ENCODE measurements at regions not wholly inside any gene's neighbourhood (a gene's known extent, or its start where the extent isn't known, plus 50 kb on each side); places are given as distances from the start of the nearest gene placed in this dataset.
"Not testable (repeated sequence)": the region's sequence is repeated elsewhere in the genome, so short reads cannot be mapped to it uniquely, and the experiment has no call there.

DNA sequence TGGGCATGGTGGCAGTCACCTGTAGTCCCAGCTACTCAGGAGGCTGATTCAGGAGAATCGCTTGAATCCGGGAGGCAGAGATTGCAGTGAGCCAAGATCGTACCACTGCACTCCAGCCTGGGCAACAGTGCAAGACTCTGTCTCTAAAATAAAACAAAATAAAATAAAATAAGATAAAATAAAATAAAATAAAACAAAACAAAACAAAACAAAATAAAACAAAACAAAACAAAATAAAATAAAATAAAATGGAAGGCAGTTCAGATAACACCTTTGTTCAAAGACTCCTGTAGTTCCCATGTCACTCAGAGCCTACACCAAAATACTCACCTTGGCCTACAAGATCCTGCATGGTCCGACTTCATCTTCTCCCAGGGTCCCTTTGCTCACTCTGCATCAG lies 61.3 kb downstream of the SYF2 start:
- not testable (repeated sequence) for DNase-seq (ENCODE audit: low spot score)

- DNase-seq (ENCODE audit: low spot score): no peak
These were observed 61.9 kb downstream of the SYF2 start for GRCh38 chr1:25170439-25170838.

- no peak for DNase-seq (ENCODE audit: low spot score)
These were observed 62.7 kb downstream of the SYF2 start for GRCh38 chr1:25169610-25170009.

- no peak for DNase-seq (ENCODE audit: low spot score)
These were observed 63.1 kb downstream of the SYF2 start for GRCh38 chr1:25169168-25169567.

DNA sequence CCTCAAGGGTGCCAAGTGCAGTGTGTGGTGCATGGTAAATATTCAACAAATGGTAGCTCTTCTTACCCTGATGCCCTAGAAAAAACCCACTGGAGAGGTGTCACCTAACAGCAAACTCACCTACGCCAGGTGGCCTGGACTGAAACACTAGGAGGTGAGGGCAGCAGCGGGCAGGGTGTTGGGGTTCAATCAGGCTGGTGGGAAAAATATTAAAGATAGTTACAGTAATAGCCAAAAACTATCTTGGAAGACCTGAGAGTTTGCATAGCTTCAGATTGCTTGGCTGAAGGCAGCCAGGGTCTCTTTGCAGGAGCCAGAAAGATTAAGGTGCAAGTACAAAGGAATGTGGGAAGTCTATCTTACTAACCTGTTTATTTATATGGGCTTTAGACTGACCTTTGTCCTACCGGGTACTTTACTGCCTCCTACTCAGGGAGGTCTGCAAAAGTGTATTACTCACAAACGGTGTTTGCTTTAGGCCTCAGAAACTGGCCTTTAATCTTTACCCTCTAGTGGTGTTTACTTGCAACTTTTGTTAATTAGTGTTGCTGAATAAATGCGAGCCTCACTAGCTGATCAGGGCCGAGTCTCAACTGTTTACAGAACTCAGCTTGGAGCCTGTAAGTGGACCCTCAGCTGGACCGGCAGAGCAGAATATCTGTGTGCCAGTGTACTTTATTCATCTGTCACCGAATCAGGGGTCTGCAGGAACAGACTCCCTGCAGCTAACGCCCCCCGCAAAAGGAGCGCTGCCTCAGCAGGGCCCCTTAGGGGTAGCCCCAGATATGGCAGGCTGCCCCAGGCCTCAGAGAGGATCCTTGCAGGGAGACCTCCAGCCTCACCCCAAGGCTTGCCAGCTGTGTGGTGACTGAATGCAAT lies 63.9 kb downstream of the SYF2 start:
- DNase-seq (ENCODE audit: low spot score): no peak

DNA sequence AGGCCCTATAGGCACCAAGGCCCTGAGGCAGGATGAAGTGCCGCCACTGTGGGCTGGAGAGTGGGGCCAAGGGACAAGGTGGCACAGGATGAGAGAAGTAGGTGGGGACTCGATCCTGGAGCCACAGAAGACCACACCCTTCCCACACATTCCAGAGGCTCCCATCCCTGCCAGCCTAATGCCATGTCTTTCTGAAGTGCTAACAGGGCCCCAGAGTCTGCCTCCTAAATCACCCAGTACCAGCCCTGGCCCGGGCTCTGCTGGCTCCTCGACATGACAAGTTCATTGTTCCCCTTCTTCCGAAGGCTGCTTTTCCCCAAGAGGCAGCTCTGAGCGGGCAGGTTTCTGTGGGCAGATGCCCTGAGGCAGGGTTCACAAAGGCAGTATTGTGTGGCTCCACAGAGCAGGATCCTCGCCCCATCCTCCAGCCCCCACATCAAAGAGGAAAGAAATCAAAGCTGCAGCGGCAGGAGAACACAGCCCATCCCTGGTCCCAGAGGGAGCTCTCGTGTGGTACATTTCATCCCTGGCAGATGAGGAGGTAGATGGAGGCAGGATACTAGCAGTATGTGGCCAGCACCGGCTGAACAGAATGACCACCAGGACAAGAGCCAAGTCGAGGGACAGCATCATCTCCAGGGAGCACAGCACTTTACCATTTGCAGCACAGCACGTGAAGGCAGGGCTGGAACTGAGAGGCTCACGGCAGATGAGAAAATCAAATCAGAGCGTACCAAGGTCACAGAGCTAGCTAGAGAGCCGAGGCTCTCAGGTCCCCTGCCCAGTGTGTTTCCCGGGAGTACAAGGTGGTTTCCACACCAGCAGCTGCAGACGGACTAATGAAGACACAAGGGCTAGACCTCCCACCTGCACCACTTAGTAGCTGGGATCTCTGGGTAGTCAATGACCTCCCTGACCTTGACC lies 64.8 kb downstream of the SYF2 start:
- DNase-seq (ENCODE audit: low spot score): no peak

DNA sequence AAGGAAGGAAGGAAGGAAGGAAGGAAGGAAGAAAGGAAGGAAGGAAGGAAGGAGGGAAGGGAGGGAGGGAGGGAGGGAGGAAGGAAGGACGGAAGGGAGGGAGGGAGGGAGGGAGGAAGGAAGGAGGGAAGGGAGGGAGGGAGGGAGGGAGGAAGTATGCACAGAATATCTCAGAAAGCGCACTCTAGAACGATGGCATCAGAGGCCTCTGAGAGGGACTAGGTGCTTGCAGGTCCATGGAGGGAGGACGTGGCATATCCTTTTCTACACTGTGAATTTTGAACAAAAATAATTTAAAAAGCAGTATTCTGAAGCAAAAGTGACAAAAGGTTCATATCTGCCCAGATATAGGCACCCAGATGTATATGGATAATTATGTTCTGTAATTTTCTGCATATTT lies 65.5 kb downstream of the SYF2 start:
- no peak for DNase-seq (ENCODE audit: low spot score)

DNA sequence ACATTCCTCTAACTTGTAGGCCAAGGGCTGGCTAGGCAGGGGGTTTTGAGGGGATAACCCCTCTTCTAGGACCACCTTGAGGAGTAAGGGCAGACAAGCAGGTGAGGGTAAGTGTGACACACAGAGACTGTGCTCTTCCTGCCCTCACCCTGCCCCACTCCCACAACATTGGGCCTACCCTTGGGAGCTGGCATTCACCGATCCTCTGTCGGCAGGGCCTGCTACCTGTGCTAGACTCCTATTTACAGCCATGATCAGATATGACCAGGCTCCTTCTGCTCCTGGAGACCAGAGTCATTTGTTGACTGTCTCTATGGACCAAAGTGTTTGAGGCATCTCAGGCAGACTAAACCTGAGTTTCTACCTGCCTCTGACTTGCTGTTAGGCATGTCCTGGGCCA lies 68.3 kb downstream of the SYF2 start:
- no peak for DNase-seq (ENCODE audit: low spot score)

DNA sequence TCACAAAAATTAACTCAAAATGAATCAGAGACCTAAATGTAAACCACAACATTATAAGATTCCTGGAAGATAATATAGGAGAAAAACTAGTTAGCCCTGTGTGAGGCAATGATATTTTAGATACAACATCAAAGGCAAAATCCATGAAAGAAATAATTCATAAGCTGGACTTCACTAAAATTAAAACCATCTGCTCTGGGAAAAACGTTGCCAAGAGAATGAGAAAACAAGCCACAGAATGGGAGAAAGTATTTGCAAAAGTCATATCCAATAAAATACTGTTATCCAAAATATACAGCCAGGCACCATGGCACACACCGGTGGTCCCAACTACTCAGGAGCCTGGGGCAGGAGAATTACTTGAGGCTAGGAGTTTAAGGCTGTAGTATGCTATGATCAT lies 70.3 kb downstream of the SYF2 start:
- no peak for DNase-seq (ENCODE audit: low spot score)

DNA sequence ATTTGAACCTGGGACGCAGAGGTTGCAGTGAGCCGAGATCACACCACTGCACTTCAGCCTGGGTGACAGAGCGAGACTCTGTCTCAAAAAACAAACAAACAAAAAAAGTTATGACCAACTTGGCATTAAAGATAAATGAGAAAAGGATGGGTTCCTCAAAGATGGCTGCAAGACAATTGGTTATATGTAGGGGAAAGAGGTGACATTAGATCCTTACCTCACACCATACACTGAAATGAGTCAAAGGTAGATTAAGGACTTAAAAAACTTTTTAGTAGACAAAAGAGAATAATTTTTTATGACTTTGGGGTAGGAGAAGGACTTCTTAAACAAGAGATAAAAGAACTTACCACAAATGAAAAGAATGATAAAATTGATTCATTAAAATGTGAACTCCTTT lies 74.5 kb downstream of the SYF2 start:
- DNase-seq (ENCODE audit: low spot score): no peak

- DNase-seq (ENCODE audit: low spot score): no peak
These were observed 81.3 kb downstream of the SYF2 start for GRCh38 chr1:25150985-25151495.

DNA sequence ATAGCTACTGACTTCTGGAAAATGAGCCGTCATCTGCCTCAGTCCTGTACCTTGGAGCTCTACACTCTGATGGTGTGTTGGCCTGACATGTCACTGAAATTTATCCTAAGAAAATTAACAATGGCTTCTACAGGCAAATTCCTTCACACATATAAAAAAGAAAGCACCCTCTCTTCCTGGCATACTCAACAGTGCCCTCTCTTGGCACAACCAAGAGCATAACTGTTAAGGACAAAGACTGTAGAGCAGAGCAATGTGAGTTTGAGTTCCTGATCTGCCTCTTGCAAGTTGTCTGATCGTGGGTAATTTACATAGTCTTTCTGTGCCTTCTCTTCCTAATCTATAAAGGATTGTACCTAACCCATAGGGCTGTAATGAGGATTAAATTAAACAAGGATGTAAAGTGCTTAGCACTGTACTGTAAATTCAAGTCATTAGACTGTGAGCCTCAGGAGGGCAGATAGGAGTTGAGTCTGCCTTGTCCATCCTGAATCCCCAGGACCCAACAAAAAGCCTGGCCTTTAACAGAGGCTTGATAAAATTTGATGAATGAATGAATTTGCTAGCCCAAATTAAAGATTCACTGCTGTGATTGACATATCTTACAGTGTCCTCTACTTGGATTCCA lies 83.5 kb downstream of the SYF2 start:
- no peak for DNase-seq (ENCODE audit: low spot score)

DNA sequence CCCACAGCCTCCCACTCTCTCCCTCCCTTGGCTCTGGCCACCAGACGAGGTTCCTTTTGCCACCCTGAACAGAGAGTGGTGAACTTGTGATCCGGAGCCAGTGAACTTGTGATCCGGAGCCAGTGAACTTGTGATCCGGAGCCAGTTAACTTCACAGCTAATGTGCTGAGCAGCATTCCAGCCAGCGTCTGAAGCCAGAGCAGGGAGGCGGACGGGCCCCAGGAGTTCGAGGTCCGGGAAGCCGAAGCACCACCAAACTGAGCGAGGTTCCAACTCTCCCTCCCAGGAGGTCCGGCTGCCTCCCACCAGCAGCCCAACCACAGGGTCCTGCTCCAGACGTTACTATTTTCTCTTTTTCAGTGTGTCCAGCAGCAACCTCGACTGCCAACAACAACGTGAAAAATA lies 85.8 kb downstream of the SYF2 start:
- DNase-seq (ENCODE audit: low spot score): no peak

DNA sequence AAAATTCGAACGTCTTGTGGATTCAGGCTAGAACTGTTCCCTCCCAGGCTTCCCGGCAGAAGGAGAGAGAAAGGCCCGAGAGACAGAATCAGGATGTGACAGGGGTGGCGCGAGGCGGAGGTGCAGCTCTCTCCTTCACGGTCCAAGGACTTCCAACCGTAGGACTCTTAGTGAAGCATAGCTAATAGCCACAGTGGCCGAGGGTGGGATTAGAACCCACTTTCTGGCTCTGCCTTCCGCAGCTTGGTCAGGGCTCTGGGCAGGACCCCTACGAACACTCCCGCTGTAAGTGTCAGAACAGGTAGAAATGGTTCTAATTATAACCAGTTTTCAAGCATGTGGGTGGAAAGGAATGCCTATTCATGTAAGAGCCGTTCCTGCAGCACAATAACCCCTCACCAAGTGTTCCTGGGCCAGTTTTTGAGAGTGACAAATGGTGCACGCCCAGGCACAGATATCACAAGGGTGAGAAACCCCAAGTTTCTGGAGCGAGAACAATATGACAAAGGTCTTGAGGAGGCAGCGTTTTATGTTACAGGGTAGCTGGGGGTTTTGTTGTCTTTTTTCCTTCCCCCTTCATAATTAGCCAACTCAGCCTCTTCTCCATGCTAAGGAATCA lies 86.4 kb downstream of the SYF2 start:
- no peak for DNase-seq (ENCODE audit: low spot score)

DNA sequence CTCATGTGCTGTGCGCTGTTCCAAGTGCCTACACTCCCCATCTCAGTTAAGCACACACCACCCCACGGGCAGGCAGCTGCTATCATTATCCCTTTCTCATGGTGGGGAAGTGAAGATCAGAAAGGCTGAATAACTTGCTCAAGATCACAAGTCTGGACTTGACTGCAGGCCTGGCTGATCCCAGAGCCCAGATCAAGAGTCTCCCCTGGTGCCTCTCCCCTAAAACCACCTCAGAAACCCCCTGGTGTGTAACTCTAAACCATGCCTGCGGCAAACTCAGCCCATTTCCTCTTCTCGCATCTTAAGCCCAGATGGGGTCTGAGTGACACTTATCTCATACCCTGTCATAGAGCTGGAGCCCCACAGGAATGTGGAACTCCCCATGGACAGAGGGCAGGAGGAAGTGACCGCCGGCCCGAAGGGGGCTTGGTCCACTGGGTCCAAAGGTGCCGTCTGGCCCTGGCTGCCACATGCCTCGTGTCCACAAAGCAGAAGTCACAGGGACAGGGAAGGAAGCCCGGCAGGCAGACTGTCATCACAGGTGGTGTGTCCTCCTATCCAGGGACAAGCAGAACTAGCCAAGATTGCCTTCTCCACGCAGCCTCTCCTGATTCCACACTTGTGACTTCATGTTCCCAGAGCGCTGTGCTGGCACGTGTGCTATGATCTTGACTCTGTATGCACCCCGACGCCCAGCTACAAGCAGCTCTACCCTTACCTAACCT lies 92.1 kb downstream of the SYF2 start:
- no peak for DNase-seq (ENCODE audit: low spot score)

- DNase-seq (ENCODE audit: low spot score): no peak
These were observed 94.5 kb downstream of the SYF2 start for GRCh38 chr1:25137521-25138395.

DNA sequence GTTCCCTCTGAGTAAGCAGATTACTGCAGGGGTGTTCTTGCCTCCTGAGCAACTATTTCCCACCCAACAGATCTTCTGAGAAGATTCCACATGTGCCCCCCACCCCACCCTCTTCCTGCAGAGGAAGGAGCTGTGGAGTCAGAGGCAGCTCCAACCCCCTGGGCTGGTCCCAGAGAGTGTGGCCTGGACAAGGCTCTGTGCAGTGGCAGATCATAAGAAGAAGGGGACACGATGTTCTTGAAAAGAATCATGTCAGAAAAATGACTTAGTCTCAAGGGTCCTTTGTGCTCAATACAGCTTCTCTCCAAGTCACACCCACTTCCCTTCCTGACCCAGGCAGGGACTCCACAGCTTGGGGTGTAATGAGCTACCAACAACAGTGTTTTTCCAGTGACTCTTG lies 95.2 kb downstream of the SYF2 start:
- no peak for DNase-seq (ENCODE audit: low spot score)

- DNase-seq (ENCODE audit: low spot score): no peak
These were observed 96.4 kb downstream of the SYF2 start for GRCh38 chr1:25135909-25136308.

DNA sequence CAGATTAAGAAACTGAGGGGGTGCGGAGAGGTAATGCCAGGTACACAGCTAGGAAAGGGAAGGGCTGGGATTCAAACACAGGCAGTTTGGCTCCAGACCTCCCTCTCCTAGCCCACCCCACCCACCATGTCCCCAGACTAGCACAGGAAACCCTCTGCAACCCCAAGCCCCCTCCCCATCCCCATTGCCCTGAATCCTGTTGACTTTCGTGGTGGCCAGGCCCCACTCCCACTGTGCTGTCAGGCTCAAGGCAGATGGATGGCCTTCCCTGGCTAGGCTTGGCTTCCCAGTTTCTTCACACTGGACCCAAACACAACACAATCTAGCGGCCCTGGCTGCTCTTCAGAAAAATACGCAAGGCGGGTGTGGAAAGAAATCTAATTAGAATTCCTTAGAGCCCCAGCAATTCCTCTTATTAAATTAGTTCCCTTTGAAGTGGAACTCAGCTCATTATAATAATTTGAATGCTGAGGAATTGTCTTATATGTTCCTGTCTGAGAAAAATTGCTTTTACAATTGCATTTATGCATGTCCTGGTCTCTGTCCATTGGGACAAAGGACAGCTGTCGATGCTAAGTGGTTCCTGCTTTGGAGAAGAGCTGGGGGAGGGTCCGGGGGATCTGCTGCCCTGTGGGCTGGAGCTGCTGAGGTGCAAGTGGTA lies 97.4 kb downstream of the SYF2 start:
- DNase-seq (ENCODE audit: low spot score): no peak

- no peak for DNase-seq (ENCODE audit: low spot score)
These were observed 98.0 kb downstream of the SYF2 start for GRCh38 chr1:25134307-25134706.
